GM21529 (cell line): ENCODE measurements at regions not wholly inside any gene's neighbourhood (a gene's known extent, or its start where the extent isn't known, plus 50 kb on each side); places are given as distances from the start of the nearest gene placed in this dataset.

Experiments
- ATAC-seq: cut with Tn5 transposase; IDR thresholded peaks from one replicate; pipeline ENCODE4 v1.9.1; 2021; ENCODE audit not compliant: unreplicated experiment

DNA sequence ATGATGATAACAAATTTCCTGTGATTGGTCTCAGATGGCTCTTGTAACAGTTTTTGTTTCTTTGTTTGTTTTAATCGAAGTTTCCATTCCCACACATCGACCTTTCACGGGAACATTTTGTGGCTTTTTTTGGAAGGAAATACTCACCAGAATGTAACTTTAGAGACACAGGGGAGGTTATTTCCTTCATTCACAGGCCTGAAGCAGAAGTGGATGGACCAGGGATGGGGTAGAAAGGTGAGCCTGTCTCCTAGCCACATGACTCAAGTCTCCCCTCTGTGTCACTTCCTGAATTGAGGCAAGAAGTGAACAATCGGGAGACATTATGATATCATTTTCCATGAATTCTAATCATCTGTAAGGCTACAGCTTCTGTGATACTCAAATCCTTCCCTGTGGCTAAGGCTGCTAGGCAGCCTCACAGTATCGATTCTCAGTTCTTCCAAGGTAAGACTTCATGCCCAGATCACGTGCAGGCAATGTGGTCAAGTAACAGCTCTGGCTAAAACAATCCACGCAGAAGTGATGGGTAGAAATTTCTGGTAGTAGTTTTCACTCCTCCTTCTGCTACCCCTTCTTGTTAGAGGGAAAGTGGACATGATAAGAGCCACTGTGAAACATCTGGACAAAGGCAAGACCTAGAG lies 203.9 kb upstream of the NEBL start:
- no peak for ATAC-seq

DNA sequence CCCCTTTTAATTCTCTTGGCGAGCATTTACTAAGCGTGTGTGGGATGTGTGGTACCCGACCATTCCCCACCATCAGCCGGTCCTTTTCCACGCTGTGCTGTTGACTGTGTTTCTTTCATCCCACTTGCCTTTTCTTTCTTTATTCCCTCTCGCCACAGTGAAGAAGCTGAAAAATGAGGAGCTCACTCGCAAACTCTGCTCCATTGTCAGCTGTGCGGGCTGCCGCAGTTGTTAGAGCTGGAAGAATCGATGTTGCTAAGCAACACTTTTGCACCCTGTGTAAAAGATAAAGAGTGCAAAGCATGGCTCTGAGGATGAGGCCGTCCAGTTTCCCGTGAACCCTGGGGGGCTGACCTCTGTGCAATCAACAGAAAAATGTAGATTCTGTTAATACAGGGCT lies 203.1 kb upstream of the NEBL start:
- ATAC-seq, result no peak

DNA sequence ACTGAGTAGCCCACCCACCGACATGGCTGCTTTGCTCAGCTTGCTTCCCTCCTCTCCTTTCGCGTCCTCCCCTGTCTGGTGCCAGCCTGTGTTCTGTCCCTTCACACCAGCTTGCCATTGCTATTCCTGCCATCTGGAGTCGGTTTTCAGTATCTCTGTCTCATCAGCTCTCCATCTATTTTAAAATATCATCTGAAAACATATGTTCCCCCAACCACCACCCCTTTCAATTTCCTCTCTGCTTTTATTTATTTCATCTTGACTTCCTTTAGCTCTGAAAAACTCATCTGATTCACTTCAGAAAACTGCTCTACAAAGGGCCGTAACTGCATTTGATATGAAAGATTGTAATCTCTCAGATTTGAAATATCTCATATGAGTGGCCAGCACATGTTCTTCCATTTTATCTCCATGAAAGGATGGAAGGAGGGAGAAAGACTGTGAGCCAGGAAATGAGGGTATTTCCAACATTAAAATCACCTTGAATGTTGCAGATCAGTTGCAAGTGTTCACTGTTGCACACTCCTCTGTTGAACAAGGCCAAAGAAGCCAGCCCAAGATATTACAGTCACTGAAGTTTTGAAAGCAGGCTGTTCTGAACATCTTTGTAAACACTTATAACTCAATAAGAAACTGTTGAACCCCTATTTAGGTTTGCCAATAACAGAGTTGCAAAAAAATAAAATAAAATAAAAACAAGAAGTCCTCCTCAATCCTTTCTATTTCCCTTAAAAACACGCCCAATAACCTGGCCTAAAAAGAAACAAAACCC lies 202.4 kb upstream of the NEBL start:
- ATAC-seq, result no peak

DNA sequence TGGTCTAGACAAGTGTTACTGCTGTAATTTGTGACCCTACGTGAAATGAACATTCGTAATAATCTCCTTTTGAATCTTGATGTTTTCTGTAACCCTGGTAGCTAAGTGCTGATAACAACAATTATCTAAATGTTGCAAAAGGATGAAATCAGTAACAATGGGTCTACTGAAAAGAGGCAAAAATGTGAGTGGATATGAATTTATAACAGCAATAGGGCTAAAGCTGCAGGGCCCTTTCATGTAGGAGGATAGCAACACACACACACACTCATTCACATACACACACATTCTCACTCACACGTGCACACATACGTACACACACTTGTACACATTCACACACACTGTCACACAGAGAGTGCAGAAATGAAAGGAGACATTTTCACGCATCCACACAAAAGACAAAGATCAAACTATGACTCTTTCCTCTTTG lies 200.8 kb upstream of the NEBL start:
- ATAC-seq, result no peak

DNA sequence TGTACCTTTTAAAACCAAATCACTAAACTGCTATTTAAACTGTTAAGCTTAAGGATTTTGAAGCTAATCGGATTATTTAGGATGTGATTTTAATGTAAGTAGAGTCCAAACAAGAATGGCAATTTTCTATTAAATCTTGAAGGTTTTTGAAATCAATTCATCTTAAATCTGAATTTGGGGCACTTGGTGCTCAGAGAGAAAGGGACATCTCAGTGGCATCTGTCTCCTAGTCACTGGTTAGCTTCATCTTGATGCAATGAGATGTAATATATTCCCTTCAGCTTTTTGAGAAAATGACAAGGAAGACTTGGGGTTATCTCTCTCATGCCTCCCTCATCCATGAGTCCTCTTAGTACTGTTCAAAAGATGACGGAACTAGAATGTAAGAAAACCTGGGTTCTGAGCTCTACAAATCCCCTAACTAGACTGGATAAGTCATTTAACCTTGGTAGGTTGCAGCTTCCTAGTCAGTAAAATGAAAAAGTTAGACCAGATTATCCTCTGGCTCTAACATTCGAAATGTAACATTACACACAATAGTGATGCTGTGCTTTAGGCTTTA lies 198.5 kb upstream of the NEBL start:
- no peak for ATAC-seq

DNA sequence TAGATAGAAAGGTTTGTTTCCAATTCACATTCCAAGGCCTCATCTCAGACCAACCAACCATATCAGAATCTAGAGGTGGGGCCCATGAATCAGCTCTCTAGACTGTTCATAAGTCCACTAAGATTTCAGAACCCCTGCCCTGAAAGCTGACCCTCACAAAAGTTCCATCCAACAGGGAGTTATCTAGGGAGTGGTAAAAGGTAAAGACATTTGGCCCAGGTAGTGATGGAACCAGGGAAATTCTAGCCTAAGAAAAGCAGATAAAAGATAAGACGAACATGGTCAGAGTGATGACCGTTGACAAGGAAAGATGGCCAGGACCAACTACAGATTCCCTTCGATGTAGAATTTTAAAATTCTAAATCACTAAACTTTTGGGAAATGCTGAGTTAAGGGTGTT lies 198.0 kb upstream of the NEBL start:
- ATAC-seq, result no peak

DNA sequence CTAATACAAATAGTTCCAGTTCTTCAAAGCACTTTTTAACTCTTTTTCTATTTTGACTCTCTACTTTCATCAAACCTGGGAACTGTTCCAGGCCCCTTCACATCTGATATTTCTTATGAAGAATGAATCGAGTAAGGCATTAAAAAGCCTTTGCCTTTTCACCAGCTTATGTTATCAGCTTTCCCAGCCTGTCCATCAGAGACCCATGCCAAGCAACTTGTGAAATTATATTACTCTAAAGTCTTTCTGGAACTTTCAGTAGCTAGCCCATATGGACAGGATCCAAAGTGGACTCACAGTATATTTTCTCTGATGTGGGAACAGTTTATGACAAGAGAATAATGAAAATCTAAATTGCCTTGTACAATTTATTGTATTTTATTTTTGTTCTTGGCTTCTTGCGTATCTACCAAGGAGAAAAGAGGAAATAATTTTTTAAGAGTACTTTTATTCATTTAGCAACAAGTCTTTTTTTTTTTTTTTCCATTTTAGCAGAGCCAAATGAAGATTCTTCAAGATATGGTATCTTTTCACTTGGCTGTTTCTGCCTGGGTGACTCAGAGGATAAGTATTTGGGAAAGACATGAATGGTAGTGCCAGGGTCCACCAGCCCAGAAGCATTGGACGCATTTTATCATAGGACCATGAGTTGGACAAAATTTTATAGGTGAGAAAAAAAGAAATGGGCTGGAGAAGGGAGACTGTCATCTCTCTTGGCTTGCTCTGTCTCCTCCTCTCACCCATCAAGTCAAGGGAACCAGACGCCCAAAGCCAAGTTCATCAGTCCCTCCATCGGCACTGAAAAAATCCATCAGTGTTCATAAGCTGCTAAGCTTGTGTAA lies 195.8 kb upstream of the NEBL start:
- no peak for ATAC-seq

DNA sequence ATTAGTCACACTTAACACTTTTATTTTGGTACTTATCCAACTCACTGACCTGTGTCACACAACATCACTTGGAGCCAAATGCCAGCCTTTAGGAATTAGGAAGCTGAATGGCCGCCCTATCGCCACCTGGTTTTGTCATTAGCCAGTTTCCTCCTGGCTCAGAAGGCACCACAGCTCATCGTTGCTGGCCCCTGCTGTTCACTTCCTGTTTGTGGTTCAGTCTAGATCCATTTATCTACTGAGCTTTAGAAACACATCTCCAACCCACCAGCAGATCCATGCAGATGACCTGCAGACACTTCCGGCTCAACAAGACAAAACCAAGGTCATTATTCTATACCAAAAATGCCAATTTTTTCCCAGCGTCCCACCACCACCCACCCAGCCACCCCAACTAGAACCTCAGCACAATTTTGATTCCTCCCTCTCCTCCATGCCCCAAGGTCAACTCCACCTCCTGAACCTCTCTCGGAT lies 193.5 kb upstream of the NEBL start:
- ATAC-seq, result no peak

DNA sequence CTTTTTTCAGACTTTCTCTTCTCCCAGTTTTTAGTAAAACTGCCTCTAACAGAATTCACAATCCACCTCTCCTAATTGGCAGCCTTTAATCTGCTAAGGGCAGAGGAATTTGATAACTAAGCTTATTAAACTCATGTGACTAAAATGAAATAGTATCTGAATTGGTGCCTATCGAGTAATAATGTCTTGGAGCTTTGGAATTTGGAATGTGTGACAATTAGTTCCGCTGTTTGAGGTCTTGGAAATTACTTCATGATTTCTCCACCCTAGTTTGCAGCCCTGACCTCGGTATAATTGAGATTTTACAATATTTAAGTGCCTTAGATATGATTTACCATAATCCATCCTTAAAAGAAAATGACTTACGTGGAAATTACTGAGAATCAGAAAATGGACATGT lies 190.4 kb upstream of the NEBL start:
- ATAC-seq, result no peak

DNA sequence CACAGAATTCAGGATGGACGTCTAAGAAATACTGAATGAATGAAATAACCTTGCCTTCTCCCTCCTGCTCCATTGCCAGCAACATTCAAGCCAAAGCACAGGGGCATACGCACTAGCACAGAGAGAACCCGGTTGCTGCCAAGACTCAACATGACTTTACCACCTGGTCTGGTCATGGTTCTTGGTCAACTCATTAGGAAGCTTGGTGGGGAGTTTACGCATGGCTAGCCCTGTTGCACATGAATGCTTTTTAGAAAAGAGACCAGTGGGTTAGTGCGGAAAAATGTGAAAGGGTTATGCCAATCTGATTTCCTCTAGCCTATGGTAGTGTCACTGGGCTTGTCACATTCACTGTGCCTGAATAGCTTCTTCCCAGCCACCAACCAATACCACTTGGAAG lies 187.6 kb upstream of the NEBL start:
- ATAC-seq, result no peak

DNA sequence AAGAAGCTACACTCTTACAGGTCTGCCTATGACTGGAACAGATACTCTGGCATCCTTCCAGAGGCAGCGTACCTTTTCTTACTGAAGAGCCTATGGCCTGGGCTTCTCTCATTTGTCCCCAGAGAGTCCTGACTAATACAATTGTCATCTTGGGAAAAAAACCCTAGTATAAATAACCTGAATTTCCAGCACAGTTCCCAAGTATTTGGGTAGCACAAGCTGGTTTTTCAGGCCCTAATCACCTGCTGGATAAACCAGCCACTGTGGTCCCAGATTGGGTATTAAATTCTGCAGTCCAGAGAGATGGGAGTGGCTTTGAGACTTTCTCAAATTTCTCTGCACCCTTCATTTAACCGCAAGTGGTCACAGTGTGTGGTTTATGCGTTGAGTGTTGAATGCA lies 186.8 kb upstream of the NEBL start:
- ATAC-seq, result no peak

DNA sequence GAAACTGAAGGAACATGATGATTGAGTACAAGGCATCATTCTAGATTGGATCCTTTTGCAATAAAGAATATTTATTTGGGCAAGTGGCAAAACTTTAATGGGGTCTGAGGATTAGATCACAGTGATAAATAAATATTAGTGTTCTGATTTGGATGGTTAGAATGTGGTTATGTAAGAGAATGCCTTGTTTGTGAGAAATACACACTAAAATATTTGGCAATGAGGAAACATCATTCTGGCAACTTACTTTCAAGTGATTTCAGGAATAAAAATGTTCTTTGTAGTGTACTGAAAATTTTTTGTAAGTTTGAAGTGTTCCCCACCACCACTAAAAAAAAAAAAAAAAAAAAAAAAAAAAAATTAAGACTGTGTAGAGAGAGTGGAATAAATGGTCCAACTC lies 185.1 kb upstream of the NEBL start:
- no peak for ATAC-seq

DNA sequence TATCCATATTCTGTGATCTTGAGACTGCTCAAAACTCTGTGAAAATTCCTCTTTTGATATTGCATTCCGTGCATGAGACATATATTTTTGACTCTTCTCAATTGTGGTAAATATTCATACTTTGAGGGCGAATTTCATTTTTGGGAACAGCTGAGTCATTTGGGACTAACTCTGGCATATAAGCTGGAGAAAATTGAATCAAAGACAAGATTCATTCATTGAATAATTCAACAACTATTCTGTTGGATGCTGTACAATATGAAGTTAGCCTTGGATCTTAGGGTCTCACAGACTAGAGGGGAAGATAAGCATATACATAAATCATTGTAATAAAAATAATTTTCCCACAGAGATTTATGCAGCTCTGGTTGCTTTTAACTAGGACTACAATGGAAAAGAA lies 183.2 kb upstream of the NEBL start:
- ATAC-seq, result no peak

DNA sequence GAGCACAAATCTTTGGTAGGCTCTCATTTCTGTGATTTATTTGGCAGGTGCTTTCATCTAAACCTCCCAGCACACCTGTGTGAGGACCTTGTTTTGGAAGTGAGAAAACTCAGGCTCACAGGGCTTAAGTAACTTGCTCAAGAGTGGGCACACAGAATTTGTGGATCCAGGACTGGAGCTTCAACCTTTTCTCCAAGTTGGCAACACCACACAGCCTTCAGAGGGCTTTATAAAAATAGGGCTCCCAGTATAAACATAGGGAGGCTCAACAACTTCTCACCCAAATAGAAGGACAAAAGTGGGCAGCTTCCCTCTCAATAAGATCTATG lies 182.2 kb upstream of the NEBL start:
- no peak for ATAC-seq

DNA sequence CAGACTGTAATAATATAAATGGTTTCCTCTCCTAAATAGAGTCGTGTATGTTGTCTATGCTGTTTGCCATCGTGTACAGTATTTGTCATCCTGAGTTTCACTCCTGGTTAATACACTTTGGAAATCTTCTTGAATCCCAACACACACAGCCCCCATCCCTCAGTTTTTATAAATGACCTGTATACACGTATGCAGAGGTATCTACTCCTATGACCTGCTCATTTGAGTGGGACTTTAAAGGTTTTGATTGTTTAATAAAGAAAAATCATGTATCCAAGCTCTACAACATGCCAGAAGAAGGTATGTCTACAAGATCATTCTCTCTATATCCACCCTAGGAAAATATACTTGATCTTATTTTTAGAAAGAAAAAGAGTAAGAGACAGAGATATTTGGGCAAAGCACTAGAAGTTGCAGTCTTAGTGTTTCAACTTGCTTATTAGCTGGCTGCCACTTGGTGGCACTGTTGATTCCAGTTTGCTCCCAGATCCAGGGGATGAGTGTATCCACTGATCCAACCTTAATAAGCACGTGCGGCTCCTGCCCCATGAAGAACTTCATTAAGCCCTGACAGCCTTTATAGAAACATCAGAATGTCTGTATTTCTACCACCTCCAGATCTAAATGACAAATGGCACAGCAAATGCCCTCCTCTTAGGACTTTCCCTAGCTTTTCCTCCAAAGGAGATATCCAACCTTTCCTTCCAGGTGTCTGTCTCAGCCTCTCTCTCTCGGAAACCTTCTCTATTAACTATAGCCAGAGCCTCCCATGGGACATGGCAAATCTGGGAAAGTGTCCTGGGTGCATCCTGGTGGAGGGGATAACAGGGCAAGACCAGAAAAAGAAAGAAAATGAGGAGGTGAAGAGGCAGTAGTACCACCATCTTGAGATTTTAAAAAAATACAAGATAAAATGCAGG lies 181.6 kb upstream of the NEBL start:
- ATAC-seq, result peak; percentile 83

DNA sequence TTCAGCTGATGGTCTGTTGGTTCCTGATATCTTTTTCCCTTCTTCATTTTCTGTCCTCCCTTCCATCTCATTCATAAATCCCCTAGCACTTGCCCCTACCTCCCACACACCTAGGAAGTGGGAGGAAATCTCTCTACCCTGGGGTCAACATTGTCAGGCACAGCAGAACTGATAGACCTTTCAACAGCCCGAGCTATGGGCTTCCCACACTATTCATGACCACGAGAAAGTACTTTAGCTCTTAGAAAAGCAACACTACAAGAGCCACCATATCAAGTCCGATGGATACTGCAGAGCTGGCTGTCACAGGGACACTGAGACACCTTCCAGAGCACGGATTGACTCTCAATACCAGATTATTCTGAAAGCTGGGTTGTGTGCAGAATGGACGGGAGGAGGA lies 180.6 kb upstream of the NEBL start:
- no peak for ATAC-seq

DNA sequence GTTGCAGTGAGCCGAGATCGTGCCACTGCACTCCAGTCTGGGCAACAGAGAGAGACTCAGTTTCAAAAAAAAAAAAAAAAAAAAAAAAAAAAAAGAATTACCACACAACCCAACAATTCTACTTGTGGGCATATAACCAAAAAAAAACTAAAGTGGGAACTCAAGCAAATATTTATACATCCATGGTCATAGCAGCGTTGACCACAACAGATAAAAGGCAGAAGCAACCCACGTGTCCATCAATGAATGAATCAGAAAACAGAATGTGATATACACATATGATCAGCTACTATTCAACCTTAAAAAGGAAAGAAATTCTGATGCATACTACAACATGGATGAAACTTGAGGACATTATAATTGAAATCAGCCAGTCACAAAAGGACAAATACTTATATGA lies 179.3 kb upstream of the NEBL start:
- ATAC-seq, result no peak

DNA sequence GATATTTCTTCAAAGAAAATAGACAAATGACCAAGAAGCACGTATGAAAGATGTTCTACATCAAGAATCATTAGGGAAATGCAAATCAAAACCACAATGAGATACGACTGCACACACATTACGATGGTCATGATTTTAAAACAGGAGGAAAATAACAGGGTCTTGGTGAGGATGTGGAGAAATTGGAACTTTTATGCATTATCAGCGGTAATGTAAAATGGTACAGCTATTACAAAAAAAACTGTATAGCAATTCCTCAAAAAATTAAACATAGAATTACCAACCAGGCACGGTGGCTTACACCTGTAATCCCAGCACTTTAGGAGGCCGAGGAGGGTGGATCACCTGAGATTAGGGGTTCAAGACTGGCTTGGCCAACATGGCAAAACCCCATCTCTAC lies 178.8 kb upstream of the NEBL start:
- ATAC-seq, result no peak

DNA sequence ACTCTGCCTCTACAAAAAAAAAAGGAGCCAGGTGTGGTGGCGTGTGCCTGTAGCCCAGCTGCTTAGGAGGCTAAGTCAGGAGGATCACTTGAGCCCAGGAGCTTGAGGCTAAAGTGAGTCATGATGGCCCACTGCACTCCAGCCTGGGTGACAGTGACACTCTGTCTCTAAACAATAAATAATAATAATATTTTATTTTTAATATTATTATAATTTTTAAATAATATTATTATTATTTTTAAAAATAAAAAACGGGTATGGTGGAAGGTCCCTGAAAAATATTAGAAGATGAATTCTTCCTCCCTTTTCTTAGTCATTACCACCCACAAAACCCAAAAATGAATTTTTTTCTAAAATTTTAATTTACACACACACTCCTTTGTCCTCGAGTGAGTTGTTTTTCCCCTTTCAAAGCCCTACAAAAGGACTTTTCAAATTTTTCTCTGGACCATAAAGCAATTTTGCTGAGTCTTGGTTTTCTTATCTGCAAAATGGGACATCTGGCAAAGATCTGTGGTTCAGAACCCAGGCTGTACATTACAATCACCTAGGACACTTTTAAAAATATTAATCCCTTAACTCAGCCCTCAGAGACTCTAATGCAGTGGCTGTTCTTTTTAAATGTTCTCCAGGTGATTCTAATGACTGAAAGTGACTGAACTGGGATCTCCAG lies 174.0 kb upstream of the NEBL start:
- ATAC-seq, result no peak
